SK-N-SH (cell line): ENCODE measurements at regions not wholly inside any gene's neighbourhood (a gene's known extent, or its start where the extent isn't known, plus 50 kb on each side); places are given as distances from the start of the nearest gene placed in this dataset.

Source experiments
- CTCF ChIA-PET: fragments of 300-600, 350-600 bp; formaldehyde crosslinking; extraction: SDS; loops from one replicate; lab custom pipeline; 2021; lab: Yijun Ruan, JAX
- POLR2A ChIA-PET: fragments of 350-600 bp; sonication (Branson Sonifier 250); formaldehyde crosslinking; extraction: SDS; loops from one replicate; lab custom pipeline; 2020; ENCODE audit warnings: antibody characterized with exemption, inconsistent platforms; lab: Yijun Ruan, JAX
- DNase-seq: peaks from one replicate; pipeline ENCODE4 v3.0.0; 2012
- H2AFZ ChIP-seq: fragments of 200-600 bp; sonication (generic); 2 replicates; pipeline ENCODE4 v1.8.1; 2016; ENCODE audit warnings: antibody characterized with exemption, mild to moderate bottlenecking, low read depth
- H3F3A ChIP-seq: fragments of 200-600 bp; sonication (generic); replicated peaks from 2 replicates; pipeline ENCODE3; 2016; ENCODE audit warnings: antibody characterized with exemption, mild to moderate bottlenecking; ENCODE audit not compliant: insufficient read depth
- H3K27ac ChIP-seq, 2 experiments: fragments of 200-500 bp in 1 of 2; fragments of 200-600 bp in 1 of 2; sonication (Bioruptor generic) in 1 of 2; sonication (generic), shearing (Covaris generic) in 1 of 2; 2 replicates each; pipeline versions ENCODE4 v1.5.1 to v1.6.1; 2014 to 2016; ENCODE audit warnings: low read depth in 2 of 2, inconsistent platforms in 1 of 2, low read length in 1 of 2, mild to moderate bottlenecking in 1 of 2, mixed read lengths in 1 of 2
- H3K27me3 ChIP-seq: fragments of 200-600 bp; sonication (generic), shearing (Covaris generic); 2 replicates; pipeline ENCODE4 v1.6.1; 2016; ENCODE audit warnings: mixed run types; ENCODE audit not compliant: insufficient read depth
- H3K36me3 ChIP-seq, 2 experiments: fragments of 200-500 bp in 1 of 2; fragments of 200-600 bp in 1 of 2; sonication (Bioruptor generic) in 1 of 2; sonication (generic) in 1 of 2; replicated peaks in 1 of 2; 2 replicates each; pipeline versions ENCODE3 to v1.5.1; 2014 to 2016; ENCODE audit warnings: low read length in 1 of 2, mild to moderate bottlenecking in 1 of 2; ENCODE audit not compliant: insufficient read depth in 2 of 2, control insufficient read depth in 1 of 2
- H3K4me1 ChIP-seq, 2 experiments: fragments of 200-500 bp in 1 of 2; fragments of 200-600 bp in 1 of 2; sonication (Bioruptor generic) in 1 of 2; sonication (generic), shearing (Covaris generic) in 1 of 2; 2 replicates each; pipeline versions ENCODE4 v1.5.1 to v1.6.1; 2014 to 2016; ENCODE audit warnings: low read depth in 1 of 2, low read length in 1 of 2, mixed run types in 1 of 2; ENCODE audit not compliant: insufficient read depth in 2 of 2, control insufficient read depth in 1 of 2
- H3K4me2 ChIP-seq: fragments of 200-600 bp; sonication (generic), shearing (Covaris generic); 2 replicates; pipeline ENCODE4 v1.6.1; 2017; ENCODE audit warnings: mixed run types
- H3K4me3 ChIP-seq, 2 experiments: fragments of 200-500 bp in 1 of 2; fragments of 200-600 bp in 1 of 2; sonication (Bioruptor generic) in 1 of 2; sonication (generic), shearing (Covaris generic) in 1 of 2; 2 replicates each; pipeline versions ENCODE4 v1.5.1 to v1.8.1; 2014 to 2016; ENCODE audit warnings: low read depth in 2 of 2, inconsistent platforms in 1 of 2, low read length in 1 of 2, mild to moderate bottlenecking in 1 of 2, mixed read lengths in 1 of 2, moderate library complexity in 1 of 2
- H3K79me2 ChIP-seq: fragments of 200-600 bp; sonication (generic); 2 replicates; pipeline ENCODE4 v1.8.1; 2017; ENCODE audit warnings: mild to moderate bottlenecking; ENCODE audit not compliant: insufficient read depth
- H3K9ac ChIP-seq: fragments of 200-600 bp; sonication (generic); 2 replicates; pipeline ENCODE4 v1.6.1; 2017; ENCODE audit warnings: mixed run types
- H3K9me2 ChIP-seq: fragments of 200-600 bp; sonication (generic); 2 replicates; pipeline ENCODE4 v1.6.1; 2017; ENCODE audit warnings: mixed run types
- H3K9me3 ChIP-seq: fragments of 200-600 bp; sonication (generic); 2 replicates; pipeline ENCODE4 v1.6.1; 2017; ENCODE audit warnings: mixed run types, mild to moderate bottlenecking, moderate library complexity
- H4K20me1 ChIP-seq: fragments of 200-600 bp; sonication (generic); 2 replicates; pipeline ENCODE4 v1.6.1; 2017; ENCODE audit warnings: mild to moderate bottlenecking, mixed run types; ENCODE audit not compliant: insufficient read depth
- CHD2 ChIP-seq: fragments of 150-350 bp; IDR thresholded peaks from 2 replicates; pipeline ENCODE4 v1.6.1; 2018; ENCODE audit warnings: low read length; ENCODE audit not compliant: partially characterized antibody
- EZH2phosphoT487 ChIP-seq: fragments of 200-600 bp; sonication (generic); IDR thresholded peaks from 2 replicates; pipeline ENCODE4 v1.6.1; 2017; ENCODE audit warnings: low read depth, mixed run types, mild to moderate bottlenecking, antibody characterized with exemption, moderate library complexity, borderline replicate concordance
- GATA2 ChIP-seq: sonication (generic); formaldehyde crosslinking; IDR thresholded peaks from 2 replicates; pipeline ENCODE4 v1.5.0; 2020; ENCODE audit warnings: mild to moderate bottlenecking, missing genetic modification reagents
- JUND ChIP-seq: IDR thresholded peaks from 2 replicates; pipeline ENCODE4 v1.4.0; 2012
- MEF2A ChIP-seq: IDR thresholded peaks from 2 replicates; pipeline ENCODE4 v1.4.0; 2012; ENCODE audit warnings: low read depth, borderline replicate concordance
- MXI1 ChIP-seq: IDR thresholded peaks from 2 replicates; pipeline ENCODE4 v1.6.1; 2012; ENCODE audit warnings: mild to moderate bottlenecking, low read depth, low read length, improper control_type of control experiment
- NFIC ChIP-seq: IDR thresholded peaks from 2 replicates; pipeline ENCODE4 v1.4.0; 2012; ENCODE audit warnings: borderline replicate concordance
- RCOR1 ChIP-seq: fragments of 150-350 bp; IDR thresholded peaks from 2 replicates; pipeline ENCODE4 v1.6.1; 2017; ENCODE audit warnings: antibody characterized with exemption, low read length
- RXRA ChIP-seq: IDR thresholded peaks from 2 replicates; pipeline ENCODE4 v1.4.0; 2012; ENCODE audit warnings: low read depth, mild to moderate bottlenecking, borderline replicate concordance
- SIN3A ChIP-seq: IDR thresholded peaks from 2 replicates; pipeline ENCODE4 v1.6.1; 2012; ENCODE audit warnings: low read depth, mild to moderate bottlenecking, low read length, moderate library complexity, borderline replicate concordance
- TEAD4 ChIP-seq: IDR thresholded peaks from 2 replicates; pipeline ENCODE4 v1.4.0; 2012; ENCODE audit warnings: mild to moderate bottlenecking, borderline replicate concordance; ENCODE audit not compliant: insufficient read depth
- WGBS: methylation state at CpG from one replicate; pipeline ENCODE4 v1.1.6; 2017; ENCODE audit warnings: low lambda C conversion rate; 5-methylcytosine and 5-hydroxymethylcytosine counted together
- TF ChIP-seq, protein P1 (sequence below): IDR thresholded peaks from 2 replicates; pipeline ENCODE4 v1.6.1; 2012; ENCODE audit warnings: mild to moderate bottlenecking, low read depth, low read length, moderate library complexity
- TF ChIP-seq, protein P2 (sequence below): IDR thresholded peaks from 2 replicates; pipeline ENCODE4 v1.4.0; 2012; ENCODE audit warnings: low read depth, borderline replicate concordance
- TF ChIP-seq, protein P3 (sequence below): IDR thresholded peaks from 2 replicates; pipeline ENCODE4 v1.4.0; 2012; ENCODE audit warnings: low read depth
- TF ChIP-seq, protein P4 (sequence below): fragments of 200-600 bp; sonication (generic); IDR thresholded peaks from 2 replicates; pipeline ENCODE4 v1.6.1; 2017; ENCODE audit warnings: antibody characterized with exemption, mild to moderate bottlenecking, moderate library complexity
- TF ChIP-seq, protein P5 (sequence below): IDR thresholded peaks from 2 replicates; pipeline ENCODE4 v1.4.0; 2012; ENCODE audit warnings: low read depth, borderline replicate concordance

DNA sequence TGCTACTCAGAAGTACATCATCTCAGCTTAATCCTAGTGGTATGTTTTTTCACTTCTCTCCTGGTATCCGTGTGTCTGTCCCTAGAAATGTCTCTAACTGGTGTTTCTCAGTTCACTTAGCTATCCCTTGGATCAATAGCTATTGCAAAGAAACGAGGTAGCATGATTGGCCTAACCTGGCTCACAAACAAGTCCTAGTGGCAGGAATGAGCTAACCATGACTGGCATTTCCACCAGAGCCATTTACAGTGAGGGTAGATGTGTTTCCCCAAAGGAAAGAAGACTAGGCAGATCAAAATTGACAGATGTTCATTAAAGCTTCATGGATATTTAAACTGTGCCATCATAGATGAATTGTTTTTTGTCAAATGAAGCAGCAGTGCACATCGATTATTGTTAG is 82.5 kb downstream of the PALM2AKAP2 start:
- H4K20me1 ChIP-seq: peaks cover 33% of the 10 kb centered on the region
- H3K36me3 ChIP-seq: peaks cover 0 to 8% of the 10 kb centered on the region in 2 experiments
- POLR2A ChIA-PET: no interaction called here
- no peaks in the 10 kb centered on the region; a peak in 3 of 4 replicates for H3K4me1 ChIP-seq
- no peaks in the 10 kb centered on the region for H3K9me2 ChIP-seq
- no peak overlapping the region for H2AFZ ChIP-seq
- no peaks in the 10 kb centered on the region for H3K27me3 ChIP-seq
- CTCF ChIA-PET: no interaction called here
- no peak overlapping the region for H3K9ac ChIP-seq
- H3K4me3 ChIP-seq: no peak overlapping the region
- no peak for DNase-seq
- no peaks in the 10 kb centered on the region for H3F3A ChIP-seq
- H3K9me3 ChIP-seq: no peaks in the 10 kb centered on the region
- H3K79me2 ChIP-seq: peaks cover 82% of the 10 kb centered on the region
- no peak overlapping the region for H3K27ac ChIP-seq
- TF ChIP-seq RXRA (no peak), JUND (no peak), TEAD4 (no peak), SIN3A (no peak), MEF2A (no peak), NFIC (no peak), CHD2 (no peak), MXI1 (no peak), EZH2phosphoT487 (no peak), RCOR1 (no peak), GATA2 (no peak)
- TF ChIP-seq, protein P1, sequence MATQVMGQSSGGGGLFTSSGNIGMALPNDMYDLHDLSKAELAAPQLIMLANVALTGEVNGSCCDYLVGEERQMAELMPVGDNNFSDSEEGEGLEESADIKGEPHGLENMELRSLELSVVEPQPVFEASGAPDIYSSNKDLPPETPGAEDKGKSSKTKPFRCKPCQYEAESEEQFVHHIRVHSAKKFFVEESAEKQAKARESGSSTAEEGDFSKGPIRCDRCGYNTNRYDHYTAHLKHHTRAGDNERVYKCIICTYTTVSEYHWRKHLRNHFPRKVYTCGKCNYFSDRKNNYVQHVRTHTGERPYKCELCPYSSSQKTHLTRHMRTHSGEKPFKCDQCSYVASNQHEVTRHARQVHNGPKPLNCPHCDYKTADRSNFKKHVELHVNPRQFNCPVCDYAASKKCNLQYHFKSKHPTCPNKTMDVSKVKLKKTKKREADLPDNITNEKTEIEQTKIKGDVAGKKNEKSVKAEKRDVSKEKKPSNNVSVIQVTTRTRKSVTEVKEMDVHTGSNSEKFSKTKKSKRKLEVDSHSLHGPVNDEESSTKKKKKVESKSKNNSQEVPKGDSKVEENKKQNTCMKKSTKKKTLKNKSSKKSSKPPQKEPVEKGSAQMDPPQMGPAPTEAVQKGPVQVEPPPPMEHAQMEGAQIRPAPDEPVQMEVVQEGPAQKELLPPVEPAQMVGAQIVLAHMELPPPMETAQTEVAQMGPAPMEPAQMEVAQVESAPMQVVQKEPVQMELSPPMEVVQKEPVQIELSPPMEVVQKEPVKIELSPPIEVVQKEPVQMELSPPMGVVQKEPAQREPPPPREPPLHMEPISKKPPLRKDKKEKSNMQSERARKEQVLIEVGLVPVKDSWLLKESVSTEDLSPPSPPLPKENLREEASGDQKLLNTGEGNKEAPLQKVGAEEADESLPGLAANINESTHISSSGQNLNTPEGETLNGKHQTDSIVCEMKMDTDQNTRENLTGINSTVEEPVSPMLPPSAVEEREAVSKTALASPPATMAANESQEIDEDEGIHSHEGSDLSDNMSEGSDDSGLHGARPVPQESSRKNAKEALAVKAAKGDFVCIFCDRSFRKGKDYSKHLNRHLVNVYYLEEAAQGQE: no peak
- TF ChIP-seq, protein P2, sequence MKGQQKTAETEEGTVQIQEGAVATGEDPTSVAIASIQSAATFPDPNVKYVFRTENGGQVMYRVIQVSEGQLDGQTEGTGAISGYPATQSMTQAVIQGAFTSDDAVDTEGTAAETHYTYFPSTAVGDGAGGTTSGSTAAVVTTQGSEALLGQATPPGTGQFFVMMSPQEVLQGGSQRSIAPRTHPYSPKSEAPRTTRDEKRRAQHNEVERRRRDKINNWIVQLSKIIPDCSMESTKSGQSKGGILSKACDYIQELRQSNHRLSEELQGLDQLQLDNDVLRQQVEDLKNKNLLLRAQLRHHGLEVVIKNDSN: no peak
- TF ChIP-seq, protein P3, sequence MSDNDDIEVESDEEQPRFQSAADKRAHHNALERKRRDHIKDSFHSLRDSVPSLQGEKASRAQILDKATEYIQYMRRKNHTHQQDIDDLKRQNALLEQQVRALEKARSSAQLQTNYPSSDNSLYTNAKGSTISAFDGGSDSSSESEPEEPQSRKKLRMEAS: no peak
- TF ChIP-seq, protein P4, sequence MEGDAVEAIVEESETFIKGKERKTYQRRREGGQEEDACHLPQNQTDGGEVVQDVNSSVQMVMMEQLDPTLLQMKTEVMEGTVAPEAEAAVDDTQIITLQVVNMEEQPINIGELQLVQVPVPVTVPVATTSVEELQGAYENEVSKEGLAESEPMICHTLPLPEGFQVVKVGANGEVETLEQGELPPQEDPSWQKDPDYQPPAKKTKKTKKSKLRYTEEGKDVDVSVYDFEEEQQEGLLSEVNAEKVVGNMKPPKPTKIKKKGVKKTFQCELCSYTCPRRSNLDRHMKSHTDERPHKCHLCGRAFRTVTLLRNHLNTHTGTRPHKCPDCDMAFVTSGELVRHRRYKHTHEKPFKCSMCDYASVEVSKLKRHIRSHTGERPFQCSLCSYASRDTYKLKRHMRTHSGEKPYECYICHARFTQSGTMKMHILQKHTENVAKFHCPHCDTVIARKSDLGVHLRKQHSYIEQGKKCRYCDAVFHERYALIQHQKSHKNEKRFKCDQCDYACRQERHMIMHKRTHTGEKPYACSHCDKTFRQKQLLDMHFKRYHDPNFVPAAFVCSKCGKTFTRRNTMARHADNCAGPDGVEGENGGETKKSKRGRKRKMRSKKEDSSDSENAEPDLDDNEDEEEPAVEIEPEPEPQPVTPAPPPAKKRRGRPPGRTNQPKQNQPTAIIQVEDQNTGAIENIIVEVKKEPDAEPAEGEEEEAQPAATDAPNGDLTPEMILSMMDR: no peak
- TF ChIP-seq, protein P5, sequence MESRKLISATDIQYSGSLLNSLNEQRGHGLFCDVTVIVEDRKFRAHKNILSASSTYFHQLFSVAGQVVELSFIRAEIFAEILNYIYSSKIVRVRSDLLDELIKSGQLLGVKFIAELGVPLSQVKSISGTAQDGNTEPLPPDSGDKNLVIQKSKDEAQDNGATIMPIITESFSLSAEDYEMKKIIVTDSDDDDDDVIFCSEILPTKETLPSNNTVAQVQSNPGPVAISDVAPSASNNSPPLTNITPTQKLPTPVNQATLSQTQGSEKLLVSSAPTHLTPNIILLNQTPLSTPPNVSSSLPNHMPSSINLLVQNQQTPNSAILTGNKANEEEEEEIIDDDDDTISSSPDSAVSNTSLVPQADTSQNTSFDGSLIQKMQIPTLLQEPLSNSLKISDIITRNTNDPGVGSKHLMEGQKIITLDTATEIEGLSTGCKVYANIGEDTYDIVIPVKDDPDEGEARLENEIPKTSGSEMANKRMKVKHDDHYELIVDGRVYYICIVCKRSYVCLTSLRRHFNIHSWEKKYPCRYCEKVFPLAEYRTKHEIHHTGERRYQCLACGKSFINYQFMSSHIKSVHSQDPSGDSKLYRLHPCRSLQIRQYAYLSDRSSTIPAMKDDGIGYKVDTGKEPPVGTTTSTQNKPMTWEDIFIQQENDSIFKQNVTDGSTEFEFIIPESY: no peak
- 51% methylated on average over 3 of the region's 3 CpGs for WGBS
- H3K4me2 ChIP-seq: no peak overlapping the region
